GM06990 (cell line): ENCODE measurements at regions not wholly inside any gene's neighbourhood (a gene's known extent, or its start where the extent isn't known, plus 50 kb on each side); places are given as distances from the start of the nearest gene placed in this dataset.

Experiments used
- DNase-seq: peaks from one replicate; pipeline ENCODE4 v3.0.0-alpha.2; 2011; ENCODE audit not compliant: insufficient read length; ENCODE audit errors: extremely low read depth
- H3K27me3 ChIP-seq: replicated peaks from 2 replicates; pipeline ENCODE4 v1.6.0; 2011; ENCODE audit warnings: low read length; ENCODE audit not compliant: control insufficient read depth, insufficient read depth
- H3K36me3 ChIP-seq: 2 replicates; pipeline ENCODE4 v1.5.1; 2011; ENCODE audit warnings: low read length; ENCODE audit not compliant: control insufficient read depth, insufficient read depth
- H3K4me3 ChIP-seq: replicated peaks from 2 replicates; pipeline ENCODE4 v1.5.1; 2011; ENCODE audit warnings: low read depth, mild to moderate bottlenecking, control low read depth, low read length
- TF ChIP-seq, protein P1 (sequence below): IDR thresholded peaks from 2 replicates; pipeline ENCODE4 v1.5.1; 2011; ENCODE audit warnings: low read length, control low read depth, mild to moderate bottlenecking, inconsistent platforms; ENCODE audit not compliant: insufficient read depth, poor library complexity, severe bottlenecking

DNA sequence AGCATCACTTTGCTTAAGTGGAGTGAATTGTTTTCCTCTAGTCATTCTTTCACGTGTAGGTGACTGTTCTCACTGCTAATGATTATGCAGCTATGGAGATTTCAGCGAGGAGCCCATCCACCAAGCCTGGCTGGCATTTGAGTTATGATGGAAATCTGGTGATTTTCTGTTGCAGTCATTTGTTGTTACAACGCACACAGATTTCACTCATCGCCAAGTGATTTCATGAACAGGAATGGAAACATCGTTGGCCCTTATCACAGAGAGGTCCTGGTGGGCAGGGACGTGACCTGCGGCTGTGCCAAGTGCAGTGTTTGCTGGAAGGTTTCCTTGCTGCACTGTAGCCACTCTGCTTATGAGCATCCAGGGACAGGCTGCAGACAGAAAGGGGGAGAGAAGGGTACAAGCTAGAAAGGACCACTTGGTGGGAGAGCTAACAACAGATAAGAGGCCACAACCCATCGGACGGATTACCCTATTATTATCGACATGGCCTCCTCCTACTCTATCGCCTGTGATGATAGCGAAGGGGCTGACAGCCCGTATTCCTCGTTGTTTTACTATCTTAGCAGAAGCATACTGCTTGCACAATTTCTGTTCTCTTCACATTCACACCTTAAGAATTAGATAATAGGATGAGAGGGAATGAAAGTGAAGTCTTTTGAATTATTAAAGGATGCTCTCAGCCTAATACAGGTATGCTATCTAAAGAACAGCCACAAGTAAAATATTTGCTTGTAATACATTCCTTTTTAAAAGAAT is 99.0 kb upstream of the PITRM1 start:
- no peak overlapping the region for H3K4me3 ChIP-seq
- TF ChIP-seq, protein P1, sequence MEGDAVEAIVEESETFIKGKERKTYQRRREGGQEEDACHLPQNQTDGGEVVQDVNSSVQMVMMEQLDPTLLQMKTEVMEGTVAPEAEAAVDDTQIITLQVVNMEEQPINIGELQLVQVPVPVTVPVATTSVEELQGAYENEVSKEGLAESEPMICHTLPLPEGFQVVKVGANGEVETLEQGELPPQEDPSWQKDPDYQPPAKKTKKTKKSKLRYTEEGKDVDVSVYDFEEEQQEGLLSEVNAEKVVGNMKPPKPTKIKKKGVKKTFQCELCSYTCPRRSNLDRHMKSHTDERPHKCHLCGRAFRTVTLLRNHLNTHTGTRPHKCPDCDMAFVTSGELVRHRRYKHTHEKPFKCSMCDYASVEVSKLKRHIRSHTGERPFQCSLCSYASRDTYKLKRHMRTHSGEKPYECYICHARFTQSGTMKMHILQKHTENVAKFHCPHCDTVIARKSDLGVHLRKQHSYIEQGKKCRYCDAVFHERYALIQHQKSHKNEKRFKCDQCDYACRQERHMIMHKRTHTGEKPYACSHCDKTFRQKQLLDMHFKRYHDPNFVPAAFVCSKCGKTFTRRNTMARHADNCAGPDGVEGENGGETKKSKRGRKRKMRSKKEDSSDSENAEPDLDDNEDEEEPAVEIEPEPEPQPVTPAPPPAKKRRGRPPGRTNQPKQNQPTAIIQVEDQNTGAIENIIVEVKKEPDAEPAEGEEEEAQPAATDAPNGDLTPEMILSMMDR: no peak
- no peaks in the 10 kb centered on the region for H3K36me3 ChIP-seq
- no peak for DNase-seq
- no peaks in the 10 kb centered on the region; the same call in none of the 2 replicates for H3K27me3 ChIP-seq

- no peaks in the 10 kb centered on the region; the same call in none of the 2 replicates for H3K27me3 ChIP-seq
- no peak for DNase-seq
- no peaks in the 10 kb centered on the region for H3K36me3 ChIP-seq
- no peak overlapping the region for H3K4me3 ChIP-seq
- TF ChIP-seq, protein P1: no peak
These were observed 98.2 kb upstream of the PITRM1 start for GRCh38 chr10:3270577-3271316.

DNA sequence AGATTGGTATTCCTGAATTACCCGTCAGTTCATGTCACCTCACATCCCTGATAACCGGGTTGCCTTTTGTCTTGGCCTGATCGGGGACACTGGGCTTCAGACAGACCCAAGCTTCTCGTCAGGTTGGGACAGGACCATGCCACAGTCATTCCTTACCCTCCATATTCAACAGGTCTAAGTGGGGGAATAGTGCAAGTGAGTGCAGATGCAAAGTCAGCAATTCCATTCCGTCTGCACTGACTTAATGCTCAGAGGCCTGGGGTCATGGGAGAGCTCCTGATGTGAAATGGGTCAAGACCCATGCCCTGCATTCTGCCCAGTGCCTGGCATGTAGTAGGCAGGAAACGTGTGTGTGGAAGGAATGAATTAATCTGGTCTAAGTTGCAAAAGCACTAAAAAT is 95.4 kb upstream of the PITRM1 start:
- no peaks in the 10 kb centered on the region for H3K36me3 ChIP-seq
- H3K27me3 ChIP-seq: no peaks in the 10 kb centered on the region; the same call in none of the 2 replicates
- TF ChIP-seq, protein P1: no peak
- no peak for DNase-seq
- no peak overlapping the region for H3K4me3 ChIP-seq

DNA sequence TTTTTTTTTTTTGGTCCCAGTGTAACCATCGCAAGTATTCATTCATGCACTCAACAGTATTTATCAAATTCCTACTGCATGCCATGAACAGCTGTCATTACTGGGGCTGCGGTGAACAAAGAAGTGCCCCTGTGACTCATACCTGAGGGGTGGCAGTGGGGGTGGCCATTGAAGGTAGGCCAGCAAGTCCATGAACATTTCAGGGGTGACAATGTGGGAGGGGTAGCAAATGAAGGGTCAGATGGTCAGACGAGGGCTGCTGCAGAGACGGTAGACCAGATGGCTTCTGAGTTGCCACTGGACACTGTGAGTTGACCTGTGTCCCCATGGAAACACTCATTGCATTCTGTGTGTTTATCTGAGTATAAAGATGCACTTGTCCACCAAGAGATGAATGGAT is 92.5 kb upstream of the PITRM1 start:
- no peak for DNase-seq
- H3K4me3 ChIP-seq: no peak overlapping the region
- H3K27me3 ChIP-seq: no peaks in the 10 kb centered on the region; the same call in none of the 2 replicates

DNA sequence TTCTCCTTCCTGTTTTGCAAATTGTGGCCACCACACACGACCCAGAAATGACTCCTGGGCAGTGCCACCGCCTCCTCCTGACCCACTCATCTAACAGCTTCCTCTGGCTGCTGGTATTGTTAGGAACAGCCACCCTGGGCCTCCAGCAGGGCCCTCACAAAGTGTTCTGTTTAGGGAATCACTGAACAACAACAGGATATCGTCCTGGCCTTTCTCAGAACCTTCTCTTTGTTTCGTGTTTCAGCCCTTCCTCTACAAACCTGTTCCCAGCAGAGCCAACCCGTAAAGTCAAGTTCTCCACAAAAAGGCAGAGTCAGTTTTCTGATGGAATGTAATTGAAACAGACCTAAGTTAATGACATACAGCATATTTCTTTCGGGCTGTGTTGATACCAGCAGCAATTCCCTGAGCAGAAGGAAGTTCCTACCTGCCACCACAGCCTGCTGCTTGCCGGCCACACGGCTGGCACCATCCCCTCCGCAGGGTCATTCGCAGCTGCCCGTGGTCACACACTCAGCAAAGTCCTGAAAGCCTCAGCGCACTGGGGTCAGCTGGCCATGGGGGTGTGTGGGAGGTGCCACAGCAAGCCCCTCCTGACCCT is 91.7 kb upstream of the PITRM1 start:
- Histone ChIP-seq H3K4me3 (no peak overlapping the region), H3K36me3 (no peaks in the 10 kb centered on the region), H3K27me3 (no peaks in the 10 kb centered on the region; the same call in none of the 2 replicates)
- TF ChIP-seq, protein P1: no peak
- no peak for DNase-seq

More for the DNA sequence above, 92.5 kb upstream of the PITRM1 start:
- H3K36me3 ChIP-seq: no peaks in the 10 kb centered on the region
- TF ChIP-seq, protein P1: no peak
